HL-60 (cell line): ENCODE measurements at regions not wholly inside any gene's neighbourhood (a gene's known extent, or its start where the extent isn't known, plus 50 kb on each side); places are given as distances from the start of the nearest gene placed in this dataset.

Source experiments
- DNase-seq, 2 experiments: peaks; one replicate each; pipeline ENCODE4 v3.0.0-alpha.2; 2010 to 2020; ENCODE audit warnings: low read depth in 1 of 2, low spot score in 1 of 2
- H3K27ac ChIP-seq: fragments of 250-450 bp; sonication (Bioruptor Pico); replicated peaks from 2 replicates; pipeline ENCODE4 v1.5.1; 2020; ENCODE audit warnings: mild to moderate bottlenecking, moderate library complexity
- H3K27me3 ChIP-seq: fragments of 250-450 bp; sonication (Bioruptor Pico); 2 replicates; pipeline ENCODE4 v1.5.1; 2021; ENCODE audit warnings: mild to moderate bottlenecking, moderate library complexity; ENCODE audit not compliant: insufficient read depth, poor library complexity, severe bottlenecking
- H3K4me3 ChIP-seq: replicated peaks from 2 replicates; pipeline ENCODE4 v1.5.1; 2011; ENCODE audit warnings: mild to moderate bottlenecking, control low read depth, low read length; ENCODE audit not compliant: insufficient read depth
- CTCF ChIP-seq: IDR thresholded peaks from one replicate; pipeline ENCODE4 v1.5.1; 2011; ENCODE audit warnings: low read length, control low read depth, inconsistent platforms; ENCODE audit not compliant: insufficient read depth
- GABPA ChIP-seq: IDR thresholded peaks from 2 replicates; pipeline ENCODE4 v1.6.1; 2012; ENCODE audit warnings: low read depth
- POLR2AphosphoS5 ChIP-seq: IDR thresholded peaks from 2 replicates; pipeline ENCODE4 v1.6.1; 2012; ENCODE audit warnings: low read depth
- REST ChIP-seq: IDR thresholded peaks from 2 replicates; pipeline ENCODE4 v1.6.1; 2012; ENCODE audit warnings: low read depth; ENCODE audit not compliant: insufficient replicate concordance
- SPI1 ChIP-seq: IDR thresholded peaks from 2 replicates; pipeline ENCODE4 v1.6.1; 2012; ENCODE audit warnings: low read depth, mild to moderate bottlenecking, borderline replicate concordance

GRCh38 chr19:46959894-46960556 lies 59.6 kb upstream of the NPAS1 start:
- TF ChIP-seq SPI1 (no peak), CTCF (no peak), REST (no peak), POLR2AphosphoS5 (no peak), GABPA (no peak)
- no peak overlapping the region for H3K27ac ChIP-seq
- no peaks in the 10 kb centered on the region for H3K27me3 ChIP-seq
- H3K4me3 ChIP-seq = no peak overlapping the region
- no peak for DNase-seq

- no peak for DNase-seq
- H3K27ac ChIP-seq = no peak overlapping the region
- H3K27me3 ChIP-seq = no peaks in the 10 kb centered on the region
- TF ChIP-seq SPI1 = no peak
- TF ChIP-seq POLR2AphosphoS5 = no peak
- no peak for TF ChIP-seq CTCF
- TF ChIP-seq REST = no peak
- no peak for TF ChIP-seq GABPA
- no peak overlapping the region for H3K4me3 ChIP-seq
Observed at GRCh38 chr19:46962030-46962570, 57.5 kb upstream of the NPAS1 start.

- Histone ChIP-seq H3K27ac (no peak overlapping the region), H3K4me3 (no peak overlapping the region)
Observed at GRCh38 chr19:46963093-46963734, 56.4 kb upstream of the NPAS1 start.

More at GRCh38 chr19:46963093-46963734, 56.4 kb upstream of the NPAS1 start:
- TF ChIP-seq POLR2AphosphoS5 (no peak), GABPA (no peak), CTCF (no peak), REST (no peak), SPI1 (no peak)
- no peaks in the 10 kb centered on the region for H3K27me3 ChIP-seq
- DNase-seq = no peak
